Astrocyte (in vitro differentiated cells and primary cell): ENCODE measurements at regions not wholly inside any gene's neighbourhood (a gene's known extent, or its start where the extent isn't known, plus 50 kb on each side); places are given as distances from the start of the nearest gene placed in this dataset.

Source experiments
- EZH2 ChIP-seq: IDR thresholded peaks from 2 replicates; pipeline ENCODE4 v1.6.1; 2012; ENCODE audit warnings: mild to moderate bottlenecking, low read length, inconsistent platforms; ENCODE audit not compliant: insufficient read depth
- TF ChIP-seq, protein P1 (sequence below): IDR thresholded peaks from 2 replicates; pipeline ENCODE4 v1.5.1; 2011; ENCODE audit warnings: low read depth, mild to moderate bottlenecking, inconsistent platforms, low read length, moderate library complexity; ENCODE audit not compliant: insufficient read depth

GRCh38 chr5:135244620-135245021, 154.4 kb downstream of the MACROH2A1 start:
- TF ChIP-seq, protein P1, sequence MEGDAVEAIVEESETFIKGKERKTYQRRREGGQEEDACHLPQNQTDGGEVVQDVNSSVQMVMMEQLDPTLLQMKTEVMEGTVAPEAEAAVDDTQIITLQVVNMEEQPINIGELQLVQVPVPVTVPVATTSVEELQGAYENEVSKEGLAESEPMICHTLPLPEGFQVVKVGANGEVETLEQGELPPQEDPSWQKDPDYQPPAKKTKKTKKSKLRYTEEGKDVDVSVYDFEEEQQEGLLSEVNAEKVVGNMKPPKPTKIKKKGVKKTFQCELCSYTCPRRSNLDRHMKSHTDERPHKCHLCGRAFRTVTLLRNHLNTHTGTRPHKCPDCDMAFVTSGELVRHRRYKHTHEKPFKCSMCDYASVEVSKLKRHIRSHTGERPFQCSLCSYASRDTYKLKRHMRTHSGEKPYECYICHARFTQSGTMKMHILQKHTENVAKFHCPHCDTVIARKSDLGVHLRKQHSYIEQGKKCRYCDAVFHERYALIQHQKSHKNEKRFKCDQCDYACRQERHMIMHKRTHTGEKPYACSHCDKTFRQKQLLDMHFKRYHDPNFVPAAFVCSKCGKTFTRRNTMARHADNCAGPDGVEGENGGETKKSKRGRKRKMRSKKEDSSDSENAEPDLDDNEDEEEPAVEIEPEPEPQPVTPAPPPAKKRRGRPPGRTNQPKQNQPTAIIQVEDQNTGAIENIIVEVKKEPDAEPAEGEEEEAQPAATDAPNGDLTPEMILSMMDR = no peak
- no peak for TF ChIP-seq EZH2
